Loucy (cell line): ENCODE measurements at regions not wholly inside any gene's neighbourhood (a gene's known extent, or its start where the extent isn't known, plus 50 kb on each side); places are given as distances from the start of the nearest gene placed in this dataset.

ENCODE experiments used
- H2AFZ ChIP-seq: fragments of 200-600 bp; sonication (generic); 2 replicates; pipeline ENCODE4 v1.6.0; 2016; ENCODE audit warnings: antibody characterized with exemption, mild to moderate bottlenecking, low read length, moderate library complexity
- H3F3A ChIP-seq: fragments of 200-600 bp; 2 replicates; pipeline ENCODE4 v1.6.0; 2016; ENCODE audit warnings: antibody characterized with exemption, low read depth, mild to moderate bottlenecking
- H3K27me3 ChIP-seq: fragments of 200-600 bp; sonication (generic); 2 replicates; pipeline ENCODE4 v1.6.1; 2014; ENCODE audit warnings: low read length, mild to moderate bottlenecking; ENCODE audit not compliant: insufficient read depth, poor library complexity, severe bottlenecking
- H3K36me3 ChIP-seq: fragments of 200-600 bp; sonication (generic); 2 replicates; pipeline ENCODE4 v1.6.1; 2016; ENCODE audit warnings: low read length; ENCODE audit not compliant: insufficient read depth
- H3K4me1 ChIP-seq: fragments of 200-600 bp; sonication (generic); 2 replicates; pipeline ENCODE4 v1.5.1; 2014; ENCODE audit warnings: low read length, mild to moderate bottlenecking; ENCODE audit not compliant: insufficient read depth, poor library complexity, severe bottlenecking
- H3K4me2 ChIP-seq: fragments of 200-600 bp; sonication (generic); 2 replicates; pipeline ENCODE4 v1.6.0; 2014; ENCODE audit warnings: antibody characterized with exemption, low read length, low read depth, mild to moderate bottlenecking; ENCODE audit not compliant: poor library complexity, severe bottlenecking
- H3K4me3 ChIP-seq: fragments of 200-600 bp; sonication (generic); 2 replicates; pipeline ENCODE4 v1.5.1; 2014; ENCODE audit warnings: low read length, mild to moderate bottlenecking, mixed read lengths; ENCODE audit not compliant: poor library complexity, severe bottlenecking
- H3K79me2 ChIP-seq: fragments of 200-600 bp; sonication (generic); 2 replicates; pipeline ENCODE4 v1.6.1; 2014; ENCODE audit warnings: low read length; ENCODE audit not compliant: insufficient read depth
- H3K9ac ChIP-seq: fragments of 200-600 bp; sonication (generic); 2 replicates; pipeline ENCODE4 v1.6.0; 2014; ENCODE audit warnings: mild to moderate bottlenecking, low read depth, low read length, moderate library complexity; ENCODE audit not compliant: poor library complexity, severe bottlenecking
- H3K9me2 ChIP-seq: fragments of 200-600 bp; sonication (generic); replicated peaks from 2 replicates; pipeline ENCODE4 v1.6.1; 2016; ENCODE audit warnings: low read depth, low read length, mixed read lengths
- H3K9me3 ChIP-seq: fragments of 200-600 bp; sonication (generic); 2 replicates; pipeline ENCODE4 v1.6.1; 2014; ENCODE audit warnings: mild to moderate bottlenecking, antibody characterized with exemption, low read length, low read depth; ENCODE audit not compliant: insufficient read depth
- H4K20me1 ChIP-seq: fragments of 200-600 bp; sonication (generic); 2 replicates; pipeline ENCODE4 v1.6.0; 2014; ENCODE audit warnings: antibody characterized with exemption, low read length, mild to moderate bottlenecking; ENCODE audit not compliant: insufficient read depth, poor library complexity, severe bottlenecking
- CTCF ChIP-seq: fragments of 200-600 bp; sonication (generic); conservative IDR thresholded peaks from 2 replicates; pipeline ENCODE4 v1.5.1; 2014; ENCODE audit warnings: mild to moderate bottlenecking, antibody characterized with exemption, low read length
- EZH2phosphoT487 ChIP-seq: fragments of 200-600 bp; IDR thresholded peaks from 2 replicates; pipeline ENCODE4 v1.6.1; 2018; ENCODE audit warnings: antibody characterized with exemption, mild to moderate bottlenecking, moderate library complexity, borderline replicate concordance

GRCh38 chr21:19468991-19469715, 1065.6 kb upstream of the TMPRSS15 start:
- Histone ChIP-seq H4K20me1 (no peaks in the 10 kb centered on the region), H3K4me1 (no peaks in the 10 kb centered on the region)

GRCh38 chr21:19475525-19475924, 1071.9 kb upstream of the TMPRSS15 start:
- TF ChIP-seq EZH2phosphoT487 (no peak), CTCF (no peak)

More at GRCh38 chr21:19468991-19469715, 1065.6 kb upstream of the TMPRSS15 start:
- H3K27me3 ChIP-seq: no peaks in the 10 kb centered on the region
- no peak overlapping the region for H3K4me2 ChIP-seq
- H3K36me3 ChIP-seq: no peaks in the 10 kb centered on the region
- H3K4me3 ChIP-seq: no peak overlapping the region
- no peak overlapping the region for H2AFZ ChIP-seq
- no peaks in the 10 kb centered on the region for H3K9me2 ChIP-seq
- H3K9me3 ChIP-seq: no peaks in the 10 kb centered on the region
- H3K9ac ChIP-seq: no peak overlapping the region
- H3K79me2 ChIP-seq: no peaks in the 10 kb centered on the region
- no peaks in the 10 kb centered on the region for H3F3A ChIP-seq
- TF ChIP-seq EZH2phosphoT487 (no peak), CTCF (no peak)

GRCh38 chr21:19489930-19490329, 1086.3 kb upstream of the TMPRSS15 start:
- H4K20me1 ChIP-seq: no peaks in the 10 kb centered on the region
- TF ChIP-seq CTCF (no peak), EZH2phosphoT487 (no peak)
- no peaks in the 10 kb centered on the region for H3F3A ChIP-seq
- no peaks in the 10 kb centered on the region for H3K36me3 ChIP-seq
- H3K4me3 ChIP-seq: no peak overlapping the region
- no peak overlapping the region for H3K4me2 ChIP-seq
- H3K79me2 ChIP-seq: no peaks in the 10 kb centered on the region
- no peak overlapping the region for H2AFZ ChIP-seq
- no peaks in the 10 kb centered on the region for H3K27me3 ChIP-seq
- no peaks in the 10 kb centered on the region for H3K4me1 ChIP-seq
- no peak overlapping the region for H3K9ac ChIP-seq
- H3K9me3 ChIP-seq: no peaks in the 10 kb centered on the region; the same call in 1 of the 2 replicates
- H3K9me2 ChIP-seq: no peaks in the 10 kb centered on the region

More at GRCh38 chr21:19475525-19475924, 1071.9 kb upstream of the TMPRSS15 start:
- Histone ChIP-seq H4K20me1 (no peaks in the 10 kb centered on the region), H3K36me3 (no peaks in the 10 kb centered on the region), H3F3A (no peaks in the 10 kb centered on the region), H3K27me3 (no peaks in the 10 kb centered on the region), H3K9me2 (no peaks in the 10 kb centered on the region), H2AFZ (no peak overlapping the region), H3K4me1 (no peaks in the 10 kb centered on the region), H3K9ac (no peak overlapping the region), H3K9me3 (no peaks in the 10 kb centered on the region), H3K4me2 (no peak overlapping the region), H3K79me2 (no peaks in the 10 kb centered on the region), H3K4me3 (no peak overlapping the region)
